Activated CD4-positive, alpha-beta T cell treated with anti-CD3 and anti-CD28 coated beads for 4 hours (primary cell): ENCODE measurements at regions not wholly inside any gene's neighbourhood (a gene's known extent, or its start where the extent isn't known, plus 50 kb on each side); places are given as distances from the start of the nearest gene placed in this dataset.
"Not testable (repeated sequence)": the region's sequence is repeated elsewhere in the genome, so short reads cannot be mapped to it uniquely, and the experiment has no call there.

Experiments used
- DNase-seq, 2 donors: peaks; one replicate each; pipeline ENCODE4 v3.0.0-alpha.2; 2020

DNA sequence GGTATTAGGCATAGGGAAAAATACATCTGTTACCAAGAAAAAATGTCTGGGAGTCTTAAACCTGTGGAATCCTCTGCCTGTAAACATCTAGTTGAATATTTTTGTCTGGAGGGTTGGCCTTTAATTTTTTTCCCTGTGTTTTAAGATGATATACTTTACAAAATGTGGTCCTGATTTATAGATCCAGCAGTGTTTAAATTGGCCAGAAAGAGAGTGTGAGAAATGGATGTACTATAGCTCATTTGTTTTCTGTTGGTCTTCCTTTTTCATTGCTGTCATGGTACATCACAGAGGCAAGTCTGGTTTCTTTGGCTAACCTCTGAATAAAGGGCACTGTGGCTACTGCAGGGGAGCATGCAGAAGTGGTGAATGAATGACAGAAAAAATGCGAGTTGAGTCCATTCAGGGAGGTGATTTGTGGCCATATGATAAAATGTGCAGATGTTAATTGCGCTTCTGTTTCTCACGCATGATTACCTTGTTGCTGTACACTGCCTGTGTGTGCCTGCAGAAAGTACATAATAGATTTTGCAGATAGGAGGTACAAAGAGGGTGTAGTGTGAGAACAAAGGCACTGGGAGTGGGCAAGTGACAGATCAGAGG lies 150.0 kb downstream of the NFKBIZ start:
- DNase-seq: no peak

DNA sequence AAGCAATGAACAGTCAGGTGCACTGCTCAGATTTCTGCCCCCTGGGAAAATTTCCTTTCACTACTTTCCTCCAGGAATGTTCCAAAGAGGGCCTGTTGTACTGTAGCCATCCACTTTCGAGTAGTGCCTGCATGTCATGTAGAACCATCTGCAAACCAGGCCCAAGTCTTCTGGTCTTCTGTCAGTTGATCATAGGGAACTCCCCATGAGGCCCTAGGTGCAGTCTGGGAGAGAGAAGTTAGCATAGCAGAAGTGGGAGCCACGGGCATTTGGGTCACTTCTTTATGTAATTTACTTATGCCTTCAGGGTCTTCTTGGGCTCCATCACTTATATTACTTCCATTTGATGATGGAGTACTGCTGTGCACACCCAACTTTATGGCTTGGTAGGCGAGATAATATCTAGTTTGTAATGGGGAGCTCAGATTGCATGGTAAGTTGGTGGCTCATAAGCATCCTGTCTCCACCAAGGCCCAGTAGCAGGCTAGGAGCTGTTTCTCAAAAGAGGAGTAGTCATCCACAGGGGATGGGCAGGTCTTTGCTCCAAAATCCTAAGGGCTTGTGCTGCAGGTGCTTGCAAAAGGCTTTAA lies 151.4 kb downstream of the NFKBIZ start:
- DNase-seq: no peak

DNA sequence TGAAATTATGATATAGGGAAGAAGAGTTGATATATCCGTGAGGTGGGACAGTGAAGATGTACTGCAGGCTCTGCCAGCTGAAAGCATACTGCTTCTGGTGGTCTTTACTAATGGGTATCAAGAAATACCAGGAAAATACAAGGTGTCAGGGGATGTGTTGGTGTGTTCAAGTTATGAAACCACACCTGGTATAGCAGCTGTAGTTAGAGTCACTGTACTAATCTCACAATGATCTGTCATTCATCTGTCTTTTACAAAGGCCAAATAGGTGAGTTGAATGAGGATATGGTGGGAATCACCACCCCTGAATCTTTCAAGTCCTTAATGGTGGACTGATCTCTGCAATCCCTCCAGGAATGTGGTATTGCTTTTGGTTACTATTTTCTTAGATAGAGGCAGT lies 152.7 kb downstream of the NFKBIZ start:
- no peak for DNase-seq

DNA sequence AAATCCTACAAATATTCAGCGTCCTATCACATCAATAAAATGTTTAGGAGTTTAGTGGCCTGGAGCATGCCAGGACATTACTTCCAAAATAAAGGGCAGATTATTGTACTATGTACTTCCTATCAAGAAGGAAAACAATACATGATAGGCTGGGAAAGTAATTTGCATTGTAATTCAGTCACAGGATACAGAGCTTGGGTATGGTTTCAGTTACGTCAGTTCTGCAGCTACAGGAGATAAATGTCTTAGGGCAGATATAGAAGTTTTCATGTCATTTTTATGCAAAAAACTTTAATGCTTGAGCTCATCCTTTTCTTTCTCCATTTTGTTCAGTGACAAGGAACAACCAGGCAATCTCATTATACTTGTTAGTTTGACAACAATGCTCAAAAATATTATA lies 155.2 kb downstream of the NFKBIZ start:
- DNase-seq: no peak

DNA sequence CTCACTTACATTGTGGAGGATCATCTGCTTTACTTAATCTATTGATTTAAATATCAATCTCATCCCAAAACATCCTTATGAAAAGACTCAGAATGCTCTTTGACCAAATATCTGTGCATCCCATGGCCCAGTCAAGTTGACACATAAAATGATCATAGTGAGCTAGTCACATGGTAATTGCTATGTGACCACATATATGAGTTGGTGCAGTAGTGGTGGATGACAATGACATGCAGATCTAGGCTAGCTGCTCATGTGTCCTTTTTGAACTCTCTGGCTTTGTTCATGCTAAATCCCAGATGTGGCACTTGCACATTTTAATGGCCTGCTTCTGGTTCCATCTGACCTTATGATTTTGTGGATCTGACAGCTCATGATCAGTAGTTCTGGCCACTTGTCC lies 156.2 kb downstream of the NFKBIZ start:
- no peak for DNase-seq

DNA sequence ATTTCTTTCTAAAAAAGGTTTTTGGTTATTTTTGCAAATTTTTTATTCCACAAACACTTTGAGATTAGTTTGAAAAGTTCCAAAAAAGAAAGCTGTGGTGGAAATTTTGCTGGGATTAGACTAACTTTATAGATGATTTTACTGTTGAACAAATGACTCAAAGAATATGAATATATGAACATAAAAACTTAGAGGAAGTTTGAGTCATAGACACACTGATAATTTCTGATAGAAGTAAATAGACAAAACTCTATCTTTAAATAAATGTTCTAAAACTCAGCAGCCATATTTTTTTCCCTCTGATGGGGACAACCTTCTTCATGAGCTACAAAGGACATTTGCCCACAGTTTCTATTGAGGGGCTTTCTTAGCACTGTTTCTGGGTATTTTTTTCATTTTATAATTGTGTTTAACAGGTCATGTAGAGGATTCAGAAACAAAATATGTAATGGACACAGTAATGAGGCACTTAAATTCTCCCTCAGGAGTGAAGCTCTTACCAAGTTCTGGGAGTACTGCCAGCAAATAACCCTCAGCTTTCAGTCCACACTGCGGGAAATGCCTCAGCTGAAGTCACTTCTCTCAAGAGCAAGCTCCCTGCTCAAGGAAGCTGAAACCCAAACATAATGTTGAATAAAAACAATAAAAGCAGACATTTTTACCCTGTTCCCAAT lies 157.6 kb downstream of the NFKBIZ start:
- no peak for DNase-seq

GRCh38 chr3:102008436-102008835 lies 159.1 kb downstream of the NFKBIZ start:
- not testable (repeated sequence) for DNase-seq

- DNase-seq: no peak
Observed at GRCh38 chr3:102016417-102016816, 167.1 kb downstream of the NFKBIZ start.

- no peak for DNase-seq
Observed at GRCh38 chr3:102017784-102018183, 168.5 kb downstream of the NFKBIZ start.

DNA sequence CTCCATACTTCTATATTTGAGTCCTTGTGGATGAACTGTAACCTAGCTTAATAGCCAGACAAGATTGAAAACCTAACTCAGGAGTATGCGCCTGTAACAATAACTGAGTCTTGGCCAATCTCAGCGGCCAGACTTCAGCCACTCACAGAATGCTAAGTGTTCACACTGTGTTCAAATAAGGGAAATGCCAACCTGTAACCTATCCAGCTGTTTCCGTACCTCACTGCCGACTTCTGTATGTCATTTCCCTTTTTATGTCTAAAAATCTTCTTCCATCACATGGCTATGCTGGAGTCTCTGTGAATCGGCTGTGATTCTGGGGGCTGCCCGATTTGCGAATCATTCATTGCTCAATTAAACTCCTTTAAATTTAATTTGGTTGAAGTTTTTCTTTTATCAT lies 169.2 kb downstream of the NFKBIZ start:
- no peak for DNase-seq

GRCh38 chr3:102020735-102021134 lies 171.4 kb downstream of the NFKBIZ start:
- no peak for DNase-seq

GRCh38 chr3:102024270-102024904 lies 175.1 kb downstream of the NFKBIZ start:
- no peak for DNase-seq

GRCh38 chr3:102025606-102026270 lies 176.4 kb downstream of the NFKBIZ start:
- no peak for DNase-seq

- no peak for DNase-seq
Observed at GRCh38 chr3:102026656-102027055, 177.3 kb downstream of the NFKBIZ start.

- no peak for DNase-seq
Observed at GRCh38 chr3:102030661-102031060, 181.3 kb downstream of the NFKBIZ start.

DNA sequence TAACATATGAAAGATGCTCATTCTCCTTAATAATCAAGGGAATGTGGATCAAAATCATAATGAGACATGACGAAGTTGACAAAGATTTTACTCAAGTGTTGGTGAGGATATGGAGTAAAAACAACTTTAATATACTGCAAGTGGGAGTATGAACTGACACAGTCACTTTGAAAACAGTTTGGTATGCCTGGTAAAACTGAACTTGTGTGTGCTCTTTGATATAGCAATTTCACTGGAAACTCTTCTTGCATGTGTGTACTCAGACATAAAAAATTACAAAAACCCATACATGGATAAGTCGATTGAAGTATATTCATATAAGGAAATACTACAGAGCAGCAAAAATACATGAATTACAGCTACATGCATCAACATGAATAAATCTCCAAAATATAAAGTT lies 182.5 kb downstream of the NFKBIZ start:
- no peak for DNase-seq

DNA sequence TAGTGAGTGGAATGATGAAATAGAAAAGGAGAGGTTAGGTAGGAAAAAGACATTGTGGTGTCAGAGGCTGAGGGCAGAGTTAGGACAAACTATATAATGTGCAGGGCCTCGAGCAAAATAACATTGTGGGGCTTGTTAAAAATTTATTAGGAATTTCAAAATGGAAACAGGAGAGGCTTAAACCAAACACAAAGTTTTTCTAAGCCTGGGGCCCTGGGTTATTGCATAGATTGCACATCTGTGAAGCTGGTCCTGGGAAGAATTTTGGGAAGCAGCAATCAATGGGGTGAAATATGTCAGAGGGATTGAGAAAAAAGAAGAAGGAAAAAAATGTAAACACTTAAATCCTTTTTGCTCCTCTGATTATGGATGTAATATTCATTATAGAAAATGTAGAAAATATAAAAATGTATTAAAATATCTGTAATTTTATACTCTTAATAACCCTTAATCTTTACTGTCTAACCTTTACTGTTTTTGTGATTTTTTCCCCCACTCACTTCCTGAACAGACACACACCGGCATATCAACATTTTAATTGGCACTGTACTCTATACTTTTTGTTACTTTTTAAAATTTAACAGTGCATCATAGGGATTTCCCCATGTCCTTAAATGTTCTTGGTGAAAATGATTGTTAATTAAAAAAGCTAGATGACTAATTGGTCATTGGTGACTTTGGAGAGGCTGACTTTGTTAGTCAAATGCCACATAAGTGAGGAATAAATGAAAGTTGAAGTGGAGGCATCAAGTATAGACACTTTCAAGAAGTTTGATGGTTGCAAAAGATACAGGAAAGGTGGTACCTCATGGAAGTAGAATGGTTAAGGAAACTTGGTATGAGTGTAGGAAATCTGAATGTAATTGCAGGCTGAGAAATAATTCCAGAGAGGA lies 183.4 kb downstream of the NFKBIZ start:
- no peak for DNase-seq

GRCh38 chr3:102034639-102035451 lies 185.5 kb downstream of the NFKBIZ start:
- no peak for DNase-seq

DNA sequence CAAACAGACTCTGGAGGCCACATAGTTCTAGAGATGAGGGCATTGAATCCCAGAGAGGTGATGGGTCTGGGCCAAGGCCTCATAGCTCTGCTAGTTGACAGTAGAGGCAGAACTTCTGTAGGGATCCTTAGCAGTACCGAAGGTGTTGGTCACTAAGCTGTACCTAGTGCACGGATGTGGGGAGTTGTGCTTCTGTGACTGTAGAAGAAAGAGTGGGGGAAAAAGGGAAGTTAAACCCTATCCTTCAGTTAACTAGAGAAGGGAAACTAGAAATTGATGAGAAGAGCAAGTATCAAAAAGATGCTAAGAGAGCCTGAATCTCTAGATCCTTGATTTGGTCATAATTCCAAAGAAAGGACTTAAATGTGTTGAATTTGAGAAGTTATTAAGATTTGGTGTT lies 186.7 kb downstream of the NFKBIZ start:
- no peak for DNase-seq

DNA sequence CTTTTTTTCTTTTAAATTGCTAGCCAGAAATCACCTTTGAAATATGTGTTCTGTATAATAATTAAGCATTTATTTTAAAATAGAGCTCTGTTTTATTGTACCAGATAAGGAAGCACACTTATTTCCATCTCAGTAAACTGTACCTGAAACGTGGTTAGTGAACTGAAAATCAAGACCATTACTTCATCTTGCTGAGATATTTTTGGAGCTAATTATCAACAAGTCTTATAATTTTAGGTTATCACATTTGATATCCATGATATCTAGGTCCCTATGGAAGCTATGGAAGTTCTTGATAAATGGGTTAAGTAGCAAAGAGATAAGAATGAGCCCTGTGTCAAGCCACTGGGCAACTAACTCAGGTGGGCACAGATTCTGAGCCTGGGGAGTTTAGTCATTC lies 187.2 kb downstream of the NFKBIZ start:
- DNase-seq: no peak

DNA sequence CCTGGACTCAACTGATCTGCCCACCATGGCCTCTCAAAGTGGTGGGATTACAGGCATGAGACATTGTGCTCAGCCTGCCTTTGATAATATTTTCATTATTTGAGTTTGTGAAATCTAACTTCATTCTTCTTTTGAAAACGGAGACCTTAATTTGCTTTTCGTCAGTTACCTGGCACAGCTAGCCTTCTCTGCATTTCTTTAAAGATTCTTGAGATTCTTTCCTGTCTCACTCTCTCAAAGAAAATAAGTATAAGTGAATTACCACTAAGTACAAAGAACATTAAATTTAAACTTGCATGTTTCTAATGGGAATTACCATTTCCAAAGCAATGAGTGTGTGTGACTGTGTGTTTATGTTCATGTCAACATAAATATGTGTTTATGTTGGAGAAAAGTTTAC lies 187.9 kb downstream of the NFKBIZ start:
- no peak for DNase-seq

DNA sequence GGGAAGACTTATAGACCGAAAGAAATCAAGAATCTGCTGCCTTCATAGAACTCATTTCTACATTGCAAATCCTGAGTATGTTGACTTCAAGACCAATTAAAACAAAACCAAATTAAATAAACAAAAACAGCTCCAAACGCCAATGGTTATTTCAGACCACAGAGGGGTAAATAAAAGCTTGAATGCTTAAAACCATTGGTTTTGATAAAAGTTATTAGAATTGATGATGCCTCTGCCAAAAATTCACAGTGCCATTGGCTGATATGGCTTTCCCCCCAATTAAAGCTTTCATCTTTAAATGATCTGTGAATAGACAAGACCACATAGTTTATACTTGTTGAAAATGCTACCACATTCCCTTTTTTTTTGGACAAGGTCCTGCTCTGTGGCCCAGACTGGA lies 188.5 kb downstream of the NFKBIZ start:
- DNase-seq: no peak
